HCT116 (cell line): ENCODE measurements at regions not wholly inside any gene's neighbourhood (a gene's known extent, or its start where the extent isn't known, plus 50 kb on each side); places are given as distances from the start of the nearest gene placed in this dataset.

Experiments used
- ATAC-seq: fragments of 200-7000 bp; cut with Tn5 transposase; 2 replicates; pipeline ENCODE4 v1.9.1; 2020; ENCODE audit warnings: mild to moderate bottlenecking, moderate library complexity
- BruUV-seq: library from RNA; stranded (reverse); fragments of 400-500 nt; replicated peaks from 2 replicates; lab custom pipeline; 2021; lab: Mats Ljungman, UMichigan
- CTCF ChIA-PET: fragments of 300-600 bp; sonication (Branson Sonifier 250); formaldehyde crosslinking; loops from one replicate; lab custom pipeline; 2021; ENCODE audit warnings: antibody characterized with exemption; lab: Charles Lee
- POLR2A ChIA-PET: fragments of 300-600, 350-600 bp; sonication (Branson Sonifier 250); formaldehyde crosslinking; loops from one replicate; lab custom pipeline; 2021; ENCODE audit warnings: antibody characterized with exemption; lab: Charles Lee
- RAD21 ChIA-PET, 2 experiments: fragments of 300-600 bp; sonication (Branson Sonifier 250); formaldehyde crosslinking; loops; one replicate each; lab custom pipeline; 2023; ENCODE audit warnings: low total read pairs in 2 of 2; ENCODE audit not compliant: uncharacterized antibody in 2 of 2, unreplicated experiment in 2 of 2, low non-redundant PET in 1 of 2; lab: Charles Lee
- DNase-seq: peaks from one replicate; pipeline ENCODE4 v3.0.0-alpha.2; 2010; ENCODE audit warnings: low read depth, low spot score
- H2AFZ ChIP-seq: fragments of 200-600 bp; shearing (Covaris generic), sonication (generic); 2 replicates; pipeline ENCODE4 v1.6.1; 2017; ENCODE audit warnings: low read depth, mixed run types, mixed read lengths, antibody characterized with exemption, low read length; ENCODE audit not compliant: poor library complexity, severe bottlenecking
- H3K27ac ChIP-seq: 2 replicates; pipeline ENCODE4 v1.5.1; 2012; ENCODE audit warnings: low read depth, low read length
- H3K27me3 ChIP-seq: fragments of 200-600 bp; sonication (generic); 2 replicates; pipeline ENCODE4 v1.6.1; 2016; ENCODE audit warnings: mixed run types, low read length, mixed read lengths; ENCODE audit not compliant: insufficient read depth
- H3K36me3 ChIP-seq, 2 experiments: fragments of 200-500 bp in 1 of 2; fragments of 200-600 bp in 1 of 2; sonication (Bioruptor generic) in 1 of 2; sonication (generic) in 1 of 2; 2 replicates each; pipeline versions ENCODE4 v1.5.1 to v1.6.1; 2014 to 2016; ENCODE audit warnings: low read length in 2 of 2, inconsistent platforms in 1 of 2, mixed read lengths in 1 of 2, mixed run types in 1 of 2; ENCODE audit not compliant: insufficient read depth in 2 of 2, control insufficient read depth in 1 of 2
- H3K4me1 ChIP-seq, 2 experiments: fragments of 200-600 bp in 1 of 2; sonication (generic) in 1 of 2; 2 replicates each; pipeline versions ENCODE4 v1.5.1 to v1.6.1; 2012 to 2017; ENCODE audit warnings: low read length in 2 of 2, inconsistent platforms in 1 of 2, mild to moderate bottlenecking in 1 of 2, mixed read lengths in 1 of 2, mixed run types in 1 of 2, moderate library complexity in 1 of 2; ENCODE audit not compliant: insufficient read depth in 2 of 2, control insufficient read depth in 1 of 2
- H3K4me2 ChIP-seq: fragments of 200-600 bp; sonication (generic); 2 replicates; pipeline ENCODE4 v1.6.1; 2017; ENCODE audit warnings: mixed run types, low read length, mixed read lengths
- H3K4me3 ChIP-seq, 2 experiments: fragments of 200-600 bp in 1 of 2; sonication (generic) in 1 of 2; replicated peaks in 1 of 2; 2 replicates each; pipeline ENCODE4 v1.5.1; 2011 to 2016; ENCODE audit warnings: low read length in 2 of 2, control low read depth in 1 of 2, low read depth in 1 of 2, mild to moderate bottlenecking in 1 of 2, mixed read lengths in 1 of 2, mixed run types in 1 of 2
- H3K79me2 ChIP-seq: fragments of 200-600 bp; sonication (generic); 2 replicates; pipeline ENCODE4 v1.6.1; 2017; ENCODE audit warnings: mild to moderate bottlenecking, mixed run types, low read length, moderate library complexity, mixed read lengths; ENCODE audit not compliant: insufficient read depth
- H3K9ac ChIP-seq: fragments of 200-600 bp; sonication (generic); 2 replicates; pipeline ENCODE4 v1.6.1; 2016; ENCODE audit warnings: low read length, mixed read lengths
- H3K9me2 ChIP-seq: fragments of 200-600 bp; sonication (generic), shearing (Covaris generic); 2 replicates; pipeline ENCODE4 v1.6.1; 2017; ENCODE audit warnings: mixed run types, mild to moderate bottlenecking, moderate library complexity; ENCODE audit not compliant: insufficient read depth
- H3K9me3 ChIP-seq, 2 experiments: fragments of 200-500 bp in 1 of 2; fragments of 200-600 bp in 1 of 2; sonication (Bioruptor generic) in 1 of 2; sonication (generic) in 1 of 2; 2 replicates each; pipeline ENCODE4 v1.6.1; 2014 to 2017; ENCODE audit warnings: low read length in 2 of 2, mixed read lengths in 2 of 2, inconsistent platforms in 1 of 2, low read depth in 1 of 2, mild to moderate bottlenecking in 1 of 2, mixed run types in 1 of 2, moderate library complexity in 1 of 2; ENCODE audit not compliant: control insufficient read depth in 1 of 2, insufficient read depth in 1 of 2
- H4K20me1 ChIP-seq: fragments of 200-600 bp; sonication (generic), shearing (Covaris generic); 2 replicates; pipeline ENCODE4 v1.6.1; 2017; ENCODE audit warnings: mixed run types, mild to moderate bottlenecking, moderate library complexity; ENCODE audit not compliant: insufficient read depth
- CBX3 ChIP-seq: IDR thresholded peaks from 2 replicates; pipeline ENCODE4 v1.6.1; 2012; ENCODE audit warnings: low read depth
- CEBPB ChIP-seq: IDR thresholded peaks from 2 replicates; pipeline ENCODE4 v1.6.1; 2012; ENCODE audit warnings: low read depth
- CTCF ChIP-seq, 3 experiments: fragments of 200-600 bp in 1 of 3; sonication (generic) in 1 of 3; IDR thresholded peaks in 2 of 3; conservative IDR thresholded peaks in 1 of 3; 2 replicates each; pipeline ENCODE4 v1.5.1; 2012 to 2017; ENCODE audit warnings: low read depth in 2 of 3, low read length in 2 of 3, antibody characterized with exemption in 1 of 3, borderline replicate concordance in 1 of 3, control low read depth in 1 of 3, mild to moderate bottlenecking in 1 of 3, mixed read lengths in 1 of 3, mixed run types in 1 of 3, moderate library complexity in 1 of 3; ENCODE audit not compliant: insufficient read depth in 1 of 3
- EGR1 ChIP-seq: IDR thresholded peaks from 2 replicates; pipeline ENCODE4 v1.6.1; 2012; ENCODE audit warnings: low read depth
- EZH2 ChIP-seq: fragments of 200-600 bp; sonication (generic); IDR thresholded peaks from 2 replicates; pipeline ENCODE4 v1.6.1; 2017; ENCODE audit warnings: antibody characterized with exemption, mixed run types
- EZH2phosphoT487 ChIP-seq: fragments of 200-600 bp; IDR thresholded peaks from 2 replicates; pipeline ENCODE4 v1.6.1; 2018; ENCODE audit warnings: antibody characterized with exemption, borderline replicate concordance
- FOSL1 ChIP-seq: IDR thresholded peaks from 2 replicates; pipeline ENCODE4 v1.6.1; 2012; ENCODE audit warnings: low read depth
- POLR2A ChIP-seq: IDR thresholded peaks from 2 replicates; pipeline ENCODE4 v1.7.0; 2011; ENCODE audit warnings: borderline replicate concordance; ENCODE audit not compliant: insufficient read depth, insufficient read length; ENCODE audit errors: extremely low read depth
- POLR2AphosphoS5 ChIP-seq: IDR thresholded peaks from 2 replicates; pipeline ENCODE4 v1.6.1; 2011; ENCODE audit warnings: mild to moderate bottlenecking, low read depth, low read length, moderate library complexity
- RAD21 ChIP-seq: IDR thresholded peaks from 2 replicates; pipeline ENCODE4 v1.6.1; 2012; ENCODE audit warnings: low read depth, mild to moderate bottlenecking
- REST ChIP-seq: IDR thresholded peaks from 2 replicates; pipeline ENCODE4 v1.6.1; 2012; ENCODE audit warnings: low read depth
- SIN3A ChIP-seq: IDR thresholded peaks from 2 replicates; pipeline ENCODE4 v1.6.1; 2012; ENCODE audit warnings: low read depth
- SP1 ChIP-seq: IDR thresholded peaks from 2 replicates; pipeline ENCODE4 v1.6.1; 2012; ENCODE audit warnings: low read depth
- SRF ChIP-seq: IDR thresholded peaks from 2 replicates; pipeline ENCODE4 v1.6.1; 2012; ENCODE audit warnings: low read depth
- TCF7L2 ChIP-seq: IDR thresholded peaks from 2 replicates; pipeline ENCODE4 v1.7.0; 2011; ENCODE audit warnings: borderline replicate concordance, inconsistent platforms; ENCODE audit not compliant: insufficient read depth, insufficient read length; ENCODE audit errors: extremely low read depth
- YY1 ChIP-seq: IDR thresholded peaks from 2 replicates; pipeline ENCODE4 v1.6.1; 2011; ENCODE audit warnings: low read length, low read depth, moderate library complexity, mild to moderate bottlenecking; ENCODE audit not compliant: insufficient replicate concordance; ENCODE audit errors: extremely low read depth
- ZBTB33 ChIP-seq: IDR thresholded peaks from 2 replicates; pipeline ENCODE4 v1.6.1; 2011; ENCODE audit warnings: mild to moderate bottlenecking, low read length, moderate library complexity; ENCODE audit not compliant: insufficient replicate concordance; ENCODE audit errors: extremely low read depth
- ZFX ChIP-seq: fragments of 450-650 bp; IDR thresholded peaks from 2 replicates; pipeline ENCODE4 v1.6.1; 2017
- ZNF274 ChIP-seq: fragments of 200-500 bp; sonication (Bioruptor generic); IDR thresholded peaks from 2 replicates; pipeline ENCODE4 v1.6.1; 2014; ENCODE audit warnings: mild to moderate bottlenecking, low read depth, low read length, inconsistent platforms
- intact Hi-C: fragments of 100-400 bp; cut with micrococcal nuclease; formaldehyde crosslinking; loops from 2 replicates; pipeline ENCODE4 v1.10.0; 2022
- TF ChIP-seq, protein P1 (sequence below): IDR thresholded peaks from 2 replicates; pipeline ENCODE4 v1.6.1; 2012

- H3K9ac ChIP-seq, result no peak overlapping the region
- TF ChIP-seq ZFX, result no peak
- TF ChIP-seq, protein P1, sequence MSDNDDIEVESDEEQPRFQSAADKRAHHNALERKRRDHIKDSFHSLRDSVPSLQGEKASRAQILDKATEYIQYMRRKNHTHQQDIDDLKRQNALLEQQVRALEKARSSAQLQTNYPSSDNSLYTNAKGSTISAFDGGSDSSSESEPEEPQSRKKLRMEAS, result no peak
- no peak for TF ChIP-seq EZH2
- TF ChIP-seq ZNF274, result no peak
- no peak for TF ChIP-seq RAD21
- TF ChIP-seq ZBTB33, result no peak
- no peak for TF ChIP-seq YY1
- TF ChIP-seq REST, result no peak
- no peak for TF ChIP-seq SP1
- no peak for TF ChIP-seq TCF7L2
- no peak for TF ChIP-seq EZH2phosphoT487
- no peak for TF ChIP-seq SRF
- TF ChIP-seq SIN3A, result no peak
- no peak for TF ChIP-seq CBX3
- TF ChIP-seq POLR2AphosphoS5, result no peak
- TF ChIP-seq CTCF (IDR thresholded peaks at IDR 0.05 in 2 of 3, conservative IDR thresholded peaks at IDR 0.05 in 1 of 3; ENCODE audit: borderline replicate concordance in 1 of 3, insufficient read depth in 1 of 3, low read depth in 2 of 3, low read length in 2 of 3), result no peak
- no peak for TF ChIP-seq FOSL1
- TF ChIP-seq POLR2A, result no peak
- no peak for TF ChIP-seq CEBPB
- no peak for TF ChIP-seq EGR1
- H3K4me3 ChIP-seq, result no peak overlapping the region
- POLR2A ChIA-PET, result no interaction called here
- no peak overlapping the region for H2AFZ ChIP-seq
- RAD21 ChIA-PET, result no interaction called here
- no peaks in the 10 kb centered on the region for H3K4me1 ChIP-seq
- H3K4me2 ChIP-seq, result no peak overlapping the region
- no peak for DNase-seq
- no peak overlapping the region for H3K27ac ChIP-seq
- no peaks in the 10 kb centered on the region for H3K9me2 ChIP-seq
- no TSS peak for BruUV-seq
- no peaks in the 10 kb centered on the region for H3K36me3 ChIP-seq
- ATAC-seq, result no peak
- H3K27me3 ChIP-seq, result no peaks in the 10 kb centered on the region
- no peaks in the 10 kb centered on the region for H3K79me2 ChIP-seq
- intact Hi-C loops, result no loop called here
- H4K20me1 ChIP-seq, result no peaks in the 10 kb centered on the region
- CTCF ChIA-PET, result no interaction called here
- H3K9me3 ChIP-seq, result no peaks in the 10 kb centered on the region
These were observed 104.2 kb upstream of the PDE10A start for GRCh38 chr6:165767228-165767627.
